Fibroblast of villous mesenchyme (primary cell): ENCODE measurements at regions not wholly inside any gene's neighbourhood (a gene's known extent, or its start where the extent isn't known, plus 50 kb on each side); places are given as distances from the start of the nearest gene placed in this dataset.

Source experiments
- DNase-seq: peaks from one replicate; pipeline ENCODE4 v3.0.0-alpha.2; 2010; ENCODE audit warnings: low read depth
- H3K4me3 ChIP-seq: 2 replicates; pipeline ENCODE4 v1.5.1; 2011; ENCODE audit warnings: low read depth, mild to moderate bottlenecking, low read length
- TF ChIP-seq, protein P1 (sequence below): IDR thresholded peaks from 2 replicates; pipeline ENCODE4 v1.5.1; 2012; ENCODE audit warnings: low read depth, mild to moderate bottlenecking, low read length; ENCODE audit not compliant: insufficient read depth

DNA sequence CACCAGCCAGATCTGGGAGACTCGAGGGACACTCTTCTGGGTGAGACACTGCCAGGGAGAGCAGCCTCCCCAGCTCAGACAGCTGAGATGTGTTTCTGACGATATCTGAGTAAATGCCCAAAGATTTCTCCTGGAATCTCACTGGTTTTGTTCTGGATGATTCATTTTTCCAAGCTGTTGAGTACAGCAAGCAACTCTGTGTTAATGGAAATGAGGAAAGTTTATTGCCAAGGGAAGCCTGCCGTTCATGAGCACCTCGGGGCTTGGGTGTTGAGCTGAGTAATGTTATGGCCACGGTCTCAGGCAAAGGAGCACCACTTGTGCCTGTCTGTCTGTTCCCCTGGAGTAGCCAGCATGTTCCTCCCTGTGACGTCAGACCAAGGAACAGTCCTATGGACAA, 1132.4 kb downstream of the BRD1 start:
- DNase-seq, result no peak
- H3K4me3 ChIP-seq, result no peak overlapping the region

DNA sequence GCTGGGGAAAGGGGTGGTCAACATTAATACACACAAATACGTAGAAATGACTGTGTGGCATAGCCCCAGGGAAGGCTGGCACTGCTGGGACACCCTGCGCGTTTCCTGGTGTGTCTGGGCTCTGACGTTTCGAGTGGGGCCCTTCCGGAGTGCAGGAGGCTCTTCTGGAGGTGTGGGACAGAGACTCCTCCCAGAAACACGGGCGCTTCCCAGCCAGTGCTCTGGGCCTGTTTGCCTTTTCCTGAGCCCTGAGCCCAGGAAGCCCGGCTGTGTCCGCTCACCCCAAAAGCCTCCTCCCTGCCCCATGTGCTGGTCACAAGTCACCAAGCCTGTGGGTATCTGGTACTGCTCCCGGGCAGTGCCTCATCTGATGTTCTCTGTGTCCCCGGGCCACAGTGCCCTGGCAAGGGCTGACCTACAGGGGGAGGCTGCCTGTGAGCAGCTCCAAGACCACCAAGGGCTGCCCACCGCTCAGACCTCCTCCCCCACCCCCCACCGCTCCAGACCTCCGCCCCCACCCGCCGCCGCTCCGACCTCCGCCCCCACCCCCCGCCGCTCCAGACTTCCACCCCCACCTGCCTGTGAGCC, 1133.3 kb downstream of the BRD1 start:
- DNase-seq, result no peak
- H3K4me3 ChIP-seq, result no peak overlapping the region
- TF ChIP-seq, protein P1, sequence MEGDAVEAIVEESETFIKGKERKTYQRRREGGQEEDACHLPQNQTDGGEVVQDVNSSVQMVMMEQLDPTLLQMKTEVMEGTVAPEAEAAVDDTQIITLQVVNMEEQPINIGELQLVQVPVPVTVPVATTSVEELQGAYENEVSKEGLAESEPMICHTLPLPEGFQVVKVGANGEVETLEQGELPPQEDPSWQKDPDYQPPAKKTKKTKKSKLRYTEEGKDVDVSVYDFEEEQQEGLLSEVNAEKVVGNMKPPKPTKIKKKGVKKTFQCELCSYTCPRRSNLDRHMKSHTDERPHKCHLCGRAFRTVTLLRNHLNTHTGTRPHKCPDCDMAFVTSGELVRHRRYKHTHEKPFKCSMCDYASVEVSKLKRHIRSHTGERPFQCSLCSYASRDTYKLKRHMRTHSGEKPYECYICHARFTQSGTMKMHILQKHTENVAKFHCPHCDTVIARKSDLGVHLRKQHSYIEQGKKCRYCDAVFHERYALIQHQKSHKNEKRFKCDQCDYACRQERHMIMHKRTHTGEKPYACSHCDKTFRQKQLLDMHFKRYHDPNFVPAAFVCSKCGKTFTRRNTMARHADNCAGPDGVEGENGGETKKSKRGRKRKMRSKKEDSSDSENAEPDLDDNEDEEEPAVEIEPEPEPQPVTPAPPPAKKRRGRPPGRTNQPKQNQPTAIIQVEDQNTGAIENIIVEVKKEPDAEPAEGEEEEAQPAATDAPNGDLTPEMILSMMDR, result no peak

More for the DNA sequence above, 1132.4 kb downstream of the BRD1 start:
- TF ChIP-seq, protein P1, result no peak

DNA sequence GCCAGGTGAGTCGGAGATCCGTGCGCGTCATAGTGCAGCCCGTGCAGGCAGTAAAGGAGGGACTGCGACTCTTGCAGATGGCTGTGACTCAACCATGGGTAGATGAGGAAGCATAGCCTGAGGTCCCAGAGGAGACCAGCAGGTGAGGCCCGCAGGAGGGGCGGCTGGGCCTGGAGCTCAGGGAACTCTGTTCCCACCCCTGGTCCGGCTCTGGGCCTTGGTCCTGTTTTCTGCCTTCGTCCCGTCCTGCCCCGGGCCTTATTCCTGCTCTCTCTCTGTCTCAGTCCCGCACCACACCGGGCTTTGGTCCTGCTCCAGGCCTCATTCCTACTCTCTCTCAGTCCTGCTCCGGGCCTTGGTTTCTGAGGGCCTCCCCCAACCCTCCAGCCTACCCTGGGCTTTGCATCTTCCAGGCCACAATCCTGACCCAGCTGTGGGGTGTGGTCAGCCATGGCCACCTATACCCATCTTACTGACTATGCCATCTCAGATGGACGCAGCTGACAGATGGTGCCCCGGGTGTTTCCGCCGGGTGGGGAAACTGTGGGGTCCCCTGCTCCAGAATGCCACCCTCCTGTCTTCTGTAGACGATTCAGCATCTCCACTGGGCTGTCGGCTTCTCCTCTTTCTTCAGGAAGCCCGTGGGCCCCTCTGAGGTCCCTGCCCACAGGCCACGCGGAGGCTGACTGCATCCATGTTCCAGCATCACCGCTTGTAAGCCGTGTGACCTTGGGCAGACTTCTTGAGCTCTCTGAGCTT, 1134.1 kb downstream of the BRD1 start:
- TF ChIP-seq, protein P1, result no peak
- H3K4me3 ChIP-seq, result no peak overlapping the region
- no peak for DNase-seq

DNA sequence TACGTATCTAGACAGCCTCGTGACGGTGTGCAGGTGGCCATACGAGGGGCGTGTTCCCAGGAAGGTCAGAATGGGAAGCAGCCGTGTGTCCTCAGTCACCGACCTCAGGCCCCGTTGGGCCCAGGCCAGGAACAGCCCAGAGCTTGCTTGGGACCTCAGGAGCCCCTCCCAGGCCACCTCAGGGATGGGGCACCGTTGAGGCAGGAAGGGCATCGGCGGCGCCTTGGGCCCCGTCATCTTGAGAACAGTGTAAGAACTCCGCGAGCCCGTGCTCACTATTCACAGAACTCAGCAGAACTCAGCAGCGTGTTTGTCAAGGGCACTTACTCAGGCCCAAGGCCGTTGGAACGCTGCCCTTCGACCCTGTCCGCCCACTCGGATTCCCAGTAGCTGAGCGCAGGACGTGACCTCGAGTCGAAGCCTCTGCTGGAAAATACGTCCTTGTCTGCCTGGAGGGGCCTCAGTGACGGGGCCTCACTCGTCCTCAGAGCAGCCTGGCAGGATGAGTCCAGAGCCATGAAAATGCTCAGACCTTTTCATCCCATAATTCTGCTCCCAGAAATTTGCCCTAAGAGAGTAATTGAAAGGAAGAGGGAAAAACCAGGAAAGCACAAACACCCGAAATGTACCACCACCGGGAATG, 1134.8 kb downstream of the BRD1 start:
- H3K4me3 ChIP-seq, result no peak overlapping the region
- DNase-seq, result no peak
- TF ChIP-seq, protein P1, result no peak

DNA sequence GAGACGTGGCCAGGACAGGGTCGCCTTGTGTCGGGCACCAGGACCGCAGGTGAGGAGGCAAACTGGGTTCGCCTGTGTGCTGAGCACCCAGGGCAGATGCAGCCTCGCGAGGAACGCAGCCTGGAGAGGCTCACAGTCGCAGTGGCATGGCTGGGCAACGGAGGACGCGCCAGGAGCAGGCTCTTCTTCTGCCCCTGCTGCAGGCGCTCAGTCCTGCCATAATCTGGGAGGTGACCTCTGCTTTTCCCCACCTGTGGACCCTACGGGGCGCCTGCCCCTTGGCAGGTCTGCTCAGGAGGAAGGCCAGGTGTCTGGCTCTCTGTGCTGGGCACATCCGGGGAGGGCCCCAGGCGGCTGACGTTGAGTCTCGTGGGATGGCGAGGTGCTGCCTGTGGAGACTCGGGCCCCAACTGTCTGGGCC, 1136.2 kb downstream of the BRD1 start:
- TF ChIP-seq, protein P1, result no peak
- no peak for DNase-seq
- H3K4me3 ChIP-seq, result no peak overlapping the region

DNA sequence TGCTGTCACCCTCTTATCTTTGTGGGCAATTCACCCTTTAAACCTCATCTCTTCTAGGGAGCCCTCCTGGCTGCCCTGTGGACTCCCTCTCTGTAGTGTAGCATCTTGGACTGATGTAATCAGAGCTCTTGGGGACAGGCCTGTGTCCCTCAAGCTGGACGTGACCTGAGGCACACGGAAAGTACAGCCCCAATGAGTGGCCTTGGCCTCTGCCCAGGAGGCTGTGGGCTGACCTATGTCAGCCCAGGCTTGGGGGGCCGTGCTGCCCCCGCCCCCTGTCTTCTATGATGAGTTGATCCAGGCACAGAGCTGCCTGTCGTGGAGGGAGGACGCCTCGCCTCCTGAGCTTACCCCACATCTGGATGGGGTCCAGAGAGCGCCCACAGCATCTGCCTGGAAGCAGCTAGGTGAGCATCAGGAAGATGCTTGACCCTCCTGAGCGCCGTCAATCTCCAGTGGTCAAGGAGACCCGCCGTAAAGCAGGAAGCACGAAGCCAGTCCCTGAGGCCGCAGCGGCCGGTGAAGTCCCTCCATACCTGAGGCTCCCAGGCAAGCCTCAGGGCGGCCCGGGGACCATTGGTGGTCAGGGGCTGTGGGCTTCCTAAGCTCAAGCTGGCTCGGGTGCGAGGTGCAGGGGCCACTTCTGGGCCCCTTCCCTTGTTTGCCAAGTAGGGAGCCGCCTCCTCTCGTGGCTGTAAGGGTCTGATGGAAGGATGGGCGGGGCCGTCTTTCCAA, 1136.9 kb downstream of the BRD1 start:
- TF ChIP-seq, protein P1, result no peak
- H3K4me3 ChIP-seq, result no peak overlapping the region
- DNase-seq, result no peak
